ENCODE measurements at regions not wholly inside any gene's neighbourhood (a gene's known extent, or its start where the extent isn't known, plus 50 kb on each side); places are given as distances from the start of the nearest gene placed in this dataset.

- Histone ChIP-seq H3K36me3 (ENCODE audit: control insufficient read depth, insufficient read depth, low read length) (no peaks in the 10 kb centered on the region), H3K27me3 (ENCODE audit: control insufficient read depth, insufficient read depth, low read length) (no peaks in the 10 kb centered on the region), H3K4me3 (ENCODE audit: low read depth, low read length) (no peak overlapping the region)
- FAIRE-seq (no peak), DNase-seq (ENCODE audit: low read depth) (no peak)
- no peak for TF ChIP-seq CTCF (IDR thresholded peaks at IDR 0.05; ENCODE audit: insufficient read depth, low read length, severe bottlenecking)
These were observed 266.1 kb upstream of the RIOK2 start for GRCh38 chr5:97449172-97449571.

- H3K4me3 ChIP-seq (ENCODE audit: low read depth, low read length), result no peak overlapping the region
- no peaks in the 10 kb centered on the region for H3K27me3 ChIP-seq (ENCODE audit: control insufficient read depth, insufficient read depth, low read length)
- DNase-seq (ENCODE audit: low read depth), result no peak
- FAIRE-seq, result no peak
- no peaks in the 10 kb centered on the region for H3K36me3 ChIP-seq (ENCODE audit: control insufficient read depth, insufficient read depth, low read length)
- no peak for TF ChIP-seq CTCF (IDR thresholded peaks at IDR 0.05; ENCODE audit: insufficient read depth, low read length, severe bottlenecking)
These were observed 269.6 kb upstream of the RIOK2 start for GRCh38 chr5:97452646-97453045.

- FAIRE-seq (no peak), DNase-seq (ENCODE audit: low read depth) (no peak)
- TF ChIP-seq CTCF (IDR thresholded peaks at IDR 0.05; ENCODE audit: insufficient read depth, low read length, severe bottlenecking), result no peak
- Histone ChIP-seq H3K27me3 (ENCODE audit: control insufficient read depth, insufficient read depth, low read length) (no peaks in the 10 kb centered on the region), H3K4me3 (ENCODE audit: low read depth, low read length) (no peak overlapping the region), H3K36me3 (ENCODE audit: control insufficient read depth, insufficient read depth, low read length) (no peaks in the 10 kb centered on the region)
These were observed 270.2 kb upstream of the RIOK2 start for GRCh38 chr5:97453263-97453662.

- Histone ChIP-seq H3K27me3 (ENCODE audit: control insufficient read depth, insufficient read depth, low read length) (no peaks in the 10 kb centered on the region), H3K4me3 (ENCODE audit: low read depth, low read length) (no peak overlapping the region), H3K36me3 (ENCODE audit: control insufficient read depth, insufficient read depth, low read length) (no peaks in the 10 kb centered on the region)
- TF ChIP-seq CTCF (IDR thresholded peaks at IDR 0.05; ENCODE audit: insufficient read depth, low read length, severe bottlenecking), result no peak
- FAIRE-seq (no peak), DNase-seq (ENCODE audit: low read depth) (peak; percentile 2)
These were observed 271.0 kb upstream of the RIOK2 start for GRCh38 chr5:97454015-97454414.

- Histone ChIP-seq H3K36me3 (ENCODE audit: control insufficient read depth, insufficient read depth, low read length) (no peaks in the 10 kb centered on the region), H3K27me3 (ENCODE audit: control insufficient read depth, insufficient read depth, low read length) (no peaks in the 10 kb centered on the region), H3K4me3 (ENCODE audit: low read depth, low read length) (no peak overlapping the region)
- no peak for DNase-seq (ENCODE audit: low read depth)
- no peak for FAIRE-seq
- TF ChIP-seq CTCF (IDR thresholded peaks at IDR 0.05; ENCODE audit: insufficient read depth, low read length, severe bottlenecking), result no peak
These were observed 272.9 kb upstream of the RIOK2 start for GRCh38 chr5:97455996-97456395.

GRCh38 chr5:97458851-97459250 lies 275.8 kb upstream of the RIOK2 start:
- H3K36me3 ChIP-seq (ENCODE audit: control insufficient read depth, insufficient read depth, low read length), result no peaks in the 10 kb centered on the region
- no peak for TF ChIP-seq CTCF (IDR thresholded peaks at IDR 0.05; ENCODE audit: insufficient read depth, low read length, severe bottlenecking)
- FAIRE-seq, result no peak
- H3K4me3 ChIP-seq (ENCODE audit: low read depth, low read length), result no peak overlapping the region
- no peaks in the 10 kb centered on the region for H3K27me3 ChIP-seq (ENCODE audit: control insufficient read depth, insufficient read depth, low read length)
- no peak for DNase-seq (ENCODE audit: low read depth)
